Activated CD8-positive, alpha-beta T cell treated with anti-CD3 and anti-CD28 coated beads, Interleukin-2, amount 10 ng/mL, durations not matched to agents 7 days and 5 days (primary cell): ENCODE measurements at regions not wholly inside any gene's neighbourhood (a gene's known extent, or its start where the extent isn't known, plus 50 kb on each side); places are given as distances from the start of the nearest gene placed in this dataset.
"Not testable (repeated sequence)": the region's sequence is repeated elsewhere in the genome, so short reads cannot be mapped to it uniquely, and the experiment has no call there.

Experiments used
- ATAC-seq: fragments of 150-1000 bp; cut with Tn5 transposase; one replicate; pipeline ENCODE4 v1.10.0; 2021; ENCODE audit warnings: moderate library complexity
- CTCF ChIA-PET: fragments of 350-600 bp; sonication (Branson Sonifier 250); formaldehyde crosslinking; loops from one replicate; lab custom pipeline; 2021; ENCODE audit warnings: antibody characterized with exemption; lab: Charles Lee
- POLR2A ChIA-PET: fragments of 350-600 bp; sonication (Branson Sonifier 250); formaldehyde crosslinking; loops from one replicate; lab custom pipeline; 2021; ENCODE audit warnings: antibody characterized with exemption; lab: Charles Lee
- DNase-seq: peaks from one replicate; pipeline ENCODE4 v3.0.0-alpha.2; 2020
- H3K27ac Mint-ChIP-seq: one replicate; pipeline ENCODE4 v1.8.0; 2021; ENCODE audit warnings: mild to moderate bottlenecking, mixed read lengths
- H3K27me3 Mint-ChIP-seq: one replicate; pipeline ENCODE4 v1.8.0; 2021; ENCODE audit warnings: low read depth, mixed read lengths
- H3K36me3 Mint-ChIP-seq: one replicate; pipeline ENCODE4 v1.8.0; 2021; ENCODE audit warnings: low read depth, mixed read lengths
- H3K4me1 Mint-ChIP-seq: one replicate; pipeline ENCODE4 v1.8.0; 2021; ENCODE audit warnings: low read depth, mixed read lengths
- H3K4me3 Mint-ChIP-seq: one replicate; pipeline ENCODE4 v1.8.0; 2021; ENCODE audit warnings: mild to moderate bottlenecking, mixed read lengths
- H3K9me3 Mint-ChIP-seq: one replicate; pipeline ENCODE4 v1.8.0; 2022; ENCODE audit warnings: mixed read lengths; ENCODE audit not compliant: insufficient read depth

GRCh38 chr6:14286634-14287428 lies 169.3 kb downstream of the CD83 start:
- no peaks in the 10 kb centered on the region for H3K9me3 Mint-ChIP-seq
- POLR2A ChIA-PET, result no interaction called here
- DNase-seq, result no peak
- H3K4me3 Mint-ChIP-seq, result no peak overlapping the region
- CTCF ChIA-PET, result no interaction called here
- no peak overlapping the region for H3K27ac Mint-ChIP-seq
- H3K36me3 Mint-ChIP-seq, result peaks cover 2% of the 10 kb centered on the region
- ATAC-seq, result no peak
- H3K27me3 Mint-ChIP-seq, result no peaks in the 10 kb centered on the region
- peaks cover 20% of the 10 kb centered on the region for H3K4me1 Mint-ChIP-seq

GRCh38 chr6:14287707-14288106 lies 170.1 kb downstream of the CD83 start:
- ChIA-PET CTCF (interaction anchor here (0.6 kb wide), 1 partner anchor 374 kb away, joined by 3 read pairs; no protein-coding TSS in a partner anchor), POLR2A (no interaction called here)
- H3K4me1 Mint-ChIP-seq, result peaks cover 23% of the 10 kb centered on the region
- no peaks in the 10 kb centered on the region for H3K9me3 Mint-ChIP-seq
- DNase-seq (no peak), ATAC-seq (no peak)
- H3K27me3 Mint-ChIP-seq, result no peaks in the 10 kb centered on the region
- no peak overlapping the region for H3K4me3 Mint-ChIP-seq
- H3K36me3 Mint-ChIP-seq, result peaks cover 2% of the 10 kb centered on the region
- H3K27ac Mint-ChIP-seq, result no peak overlapping the region

- POLR2A ChIA-PET, result no interaction called here
Observed at GRCh38 chr6:14288910-14289309, 171.3 kb downstream of the CD83 start.

GRCh38 chr6:14290041-14290771 lies 172.6 kb downstream of the CD83 start:
- peak overlapping the region; percentile 68 for H3K27ac Mint-ChIP-seq
- ATAC-seq (peak; percentile 67), DNase-seq (no peak)
- H3K9me3 Mint-ChIP-seq, result no peaks in the 10 kb centered on the region
- ChIA-PET POLR2A (interaction anchor here (0.5 to 1.2 kb wide), 6 partner anchors 9 to 182 kb away, joined by 3 to 6 read pairs (median 3); no protein-coding TSS in a partner anchor), CTCF (interaction anchor here (1.0 to 3.7 kb wide), 6 partner anchors 11 to 36 kb away, joined by 3 to 9 read pairs (median 4); no protein-coding TSS in a partner anchor)
- peaks cover 2% of the 10 kb centered on the region for H3K27me3 Mint-ChIP-seq
- peak overlapping the region; percentile 40 for H3K4me3 Mint-ChIP-seq
- H3K36me3 Mint-ChIP-seq, result peaks cover 2% of the 10 kb centered on the region
- peaks cover 28% of the 10 kb centered on the region for H3K4me1 Mint-ChIP-seq

More at GRCh38 chr6:14288910-14289309, 171.3 kb downstream of the CD83 start:
- DNase-seq (no peak), ATAC-seq (no peak)
- CTCF ChIA-PET, result interaction anchor here (1.2 to 3.7 kb wide), 4 partner anchors 16 to 161 kb away, joined by 3 to 9 read pairs (median 3); no protein-coding TSS in a partner anchor
- Mint-ChIP-seq H3K4me3 (no peak overlapping the region), H3K27me3 (peaks cover 2% of the 10 kb centered on the region), H3K36me3 (peaks cover 2% of the 10 kb centered on the region), H3K27ac (no peak overlapping the region), H3K9me3 (no peaks in the 10 kb centered on the region), H3K4me1 (peaks cover 23% of the 10 kb centered on the region)

DNA sequence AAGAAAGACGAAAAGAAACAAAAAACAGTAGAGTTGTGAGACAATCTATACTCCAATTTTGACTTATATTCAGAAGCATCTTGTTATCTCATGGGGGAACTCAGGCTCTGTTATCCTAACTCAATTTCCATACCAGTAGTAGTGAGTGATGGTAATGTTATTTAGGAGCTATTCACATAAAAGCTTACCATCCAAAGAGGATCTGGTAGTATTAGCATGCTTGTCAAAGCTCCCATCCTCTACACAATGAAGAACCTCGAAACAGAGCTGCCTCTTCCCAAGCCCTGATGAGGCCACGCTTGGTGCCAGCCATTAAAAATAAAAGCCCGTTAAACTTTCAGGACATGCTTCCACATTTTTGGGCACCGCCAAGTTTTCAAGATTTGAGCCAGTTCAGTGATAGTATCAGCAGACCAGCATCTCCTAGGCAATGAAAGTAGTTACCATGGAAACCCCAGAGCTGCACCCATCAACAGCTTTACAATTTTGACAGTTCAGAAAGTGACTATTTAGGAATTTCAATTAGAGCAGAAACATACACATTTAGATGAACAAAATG lies 173.3 kb downstream of the CD83 start:
- no peak for DNase-seq
- H3K27ac Mint-ChIP-seq, result peak overlapping the region; percentile 68
- peaks cover 2% of the 10 kb centered on the region for H3K27me3 Mint-ChIP-seq
- peaks cover 28% of the 10 kb centered on the region for H3K4me1 Mint-ChIP-seq
- peak overlapping the region; percentile 40 for H3K4me3 Mint-ChIP-seq
- POLR2A ChIA-PET, result interaction anchor here (0.5 to 1.4 kb wide), 7 partner anchors 9 to 183 kb away, joined by 3 to 6 read pairs (median 3); no protein-coding TSS in a partner anchor
- ATAC-seq, result peak; percentile 33
- H3K9me3 Mint-ChIP-seq, result no peaks in the 10 kb centered on the region
- H3K36me3 Mint-ChIP-seq, result peaks cover 2% of the 10 kb centered on the region
- CTCF ChIA-PET, result interaction anchor here (1.0 to 3.7 kb wide), 5 partner anchors 12 to 80 kb away, joined by 4 to 9 read pairs (median 5); no protein-coding TSS in a partner anchor

DNA sequence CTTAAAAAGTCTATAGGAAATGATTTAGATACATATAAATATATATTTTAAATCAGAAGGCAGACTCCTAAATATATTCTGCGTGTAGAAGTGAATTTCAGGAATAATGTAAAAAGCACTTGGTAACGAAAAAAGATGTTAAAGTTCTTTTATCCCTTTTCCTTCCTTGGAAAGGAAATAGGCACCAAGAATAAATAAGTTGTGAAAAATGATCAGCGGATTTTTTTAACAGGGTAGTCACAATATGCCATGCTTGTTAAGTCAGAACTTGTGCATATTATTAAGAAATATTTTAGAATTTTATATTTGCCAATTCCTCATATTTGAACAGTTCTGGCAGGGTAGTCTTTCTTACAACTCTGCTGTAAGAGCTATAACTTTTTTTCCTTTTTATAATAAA lies 173.8 kb downstream of the CD83 start:
- Mint-ChIP-seq H3K9me3 (no peaks in the 10 kb centered on the region), H3K36me3 (peaks cover 2% of the 10 kb centered on the region), H3K27me3 (peaks cover 2% of the 10 kb centered on the region), H3K27ac (no peak overlapping the region), H3K4me1 (peaks cover 28% of the 10 kb centered on the region), H3K4me3 (no peak overlapping the region)
- ATAC-seq, result no peak
- CTCF ChIA-PET, result interaction anchor here (1.0 to 3.7 kb wide), 5 partner anchors 12 to 80 kb away, joined by 4 to 9 read pairs (median 5); no protein-coding TSS in a partner anchor
- DNase-seq, result no peak
- POLR2A ChIA-PET, result interaction anchor here (0.6 to 1.4 kb wide), 4 partner anchors 12 to 161 kb away, joined by 3 to 6 read pairs (median 4); no protein-coding TSS in a partner anchor

- Mint-ChIP-seq H3K9me3 (no peaks in the 10 kb centered on the region), H3K36me3 (peaks cover 2% of the 10 kb centered on the region), H3K4me1 (peaks cover 28% of the 10 kb centered on the region), H3K27me3 (peaks cover 2% of the 10 kb centered on the region), H3K27ac (no peak overlapping the region), H3K4me3 (no peak overlapping the region)
- ChIA-PET CTCF (no interaction called here), POLR2A (interaction anchor here (1.4 kb wide), 1 partner anchor 160 kb away, joined by 3 read pairs; no protein-coding TSS in a partner anchor)
- no peak for DNase-seq
- no peak for ATAC-seq
Observed at GRCh38 chr6:14292119-14292518, 174.5 kb downstream of the CD83 start.

- Mint-ChIP-seq H3K4me3 (no peak overlapping the region), H3K27ac (no peak overlapping the region), H3K27me3 (peaks cover 5% of the 10 kb centered on the region), H3K4me1 (peaks cover 25% of the 10 kb centered on the region), H3K9me3 (no peaks in the 10 kb centered on the region), H3K36me3 (no peaks in the 10 kb centered on the region)
- POLR2A ChIA-PET, result no interaction called here
- ATAC-seq (no peak), DNase-seq (no peak)
- CTCF ChIA-PET, result interaction anchor here (1.1 to 2.0 kb wide), 3 partner anchors 10 to 24 kb away, joined by 3 to 6 read pairs (median 3); no protein-coding TSS in a partner anchor
Observed at GRCh38 chr6:14294270-14294951, 176.8 kb downstream of the CD83 start.

DNA sequence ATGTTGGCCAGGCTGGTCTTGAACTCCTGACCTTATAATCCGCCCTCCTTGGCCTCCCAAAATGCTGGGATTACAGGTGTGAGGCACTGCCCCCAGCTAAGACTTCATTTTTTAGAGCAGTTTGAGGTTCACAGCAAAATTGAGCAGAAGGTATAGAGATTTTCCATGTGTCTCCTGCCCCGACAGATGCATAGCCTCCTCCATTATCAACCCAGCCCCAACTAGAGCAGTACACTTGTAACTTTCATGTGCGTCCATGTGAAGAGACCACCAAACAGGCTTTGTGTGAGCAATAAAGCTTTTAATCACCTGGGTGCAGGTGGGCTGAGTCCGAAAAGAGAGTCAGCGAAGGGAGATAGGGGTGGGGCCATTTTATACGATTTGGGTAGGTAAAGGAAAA lies 179.1 kb downstream of the CD83 start:
- H3K36me3 Mint-ChIP-seq, H3K9me3 Mint-ChIP-seq, CTCF ChIA-PET, H3K4me1 Mint-ChIP-seq, H3K27me3 Mint-ChIP-seq, POLR2A ChIA-PET, H3K27ac Mint-ChIP-seq, DNase-seq, H3K4me3 Mint-ChIP-seq, ATAC-seq: not testable (repeated sequence)

DNA sequence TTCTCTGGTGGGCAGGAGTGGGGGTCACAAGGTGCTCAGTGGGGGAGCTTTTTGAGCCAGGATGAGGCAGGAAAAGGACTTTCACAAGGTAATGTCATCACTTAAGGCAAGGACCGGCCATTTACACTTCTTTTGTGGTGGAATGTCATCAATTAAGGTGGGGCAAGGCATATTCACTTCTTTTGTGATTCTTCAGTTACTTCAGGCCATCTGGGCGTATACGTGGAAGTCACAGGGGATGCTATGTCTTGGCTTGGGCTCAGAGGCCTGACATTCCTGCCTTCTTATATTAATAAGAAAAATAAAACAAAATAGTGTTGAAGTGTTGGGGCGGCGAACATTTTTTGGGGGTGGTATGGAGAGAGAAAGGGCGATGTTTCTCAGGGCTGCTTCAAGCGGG lies 179.5 kb downstream of the CD83 start:
- ATAC-seq, CTCF ChIA-PET, H3K27ac Mint-ChIP-seq, H3K4me3 Mint-ChIP-seq, POLR2A ChIA-PET, H3K4me1 Mint-ChIP-seq, DNase-seq, H3K36me3 Mint-ChIP-seq, H3K9me3 Mint-ChIP-seq, H3K27me3 Mint-ChIP-seq: not testable (repeated sequence)

DNA sequence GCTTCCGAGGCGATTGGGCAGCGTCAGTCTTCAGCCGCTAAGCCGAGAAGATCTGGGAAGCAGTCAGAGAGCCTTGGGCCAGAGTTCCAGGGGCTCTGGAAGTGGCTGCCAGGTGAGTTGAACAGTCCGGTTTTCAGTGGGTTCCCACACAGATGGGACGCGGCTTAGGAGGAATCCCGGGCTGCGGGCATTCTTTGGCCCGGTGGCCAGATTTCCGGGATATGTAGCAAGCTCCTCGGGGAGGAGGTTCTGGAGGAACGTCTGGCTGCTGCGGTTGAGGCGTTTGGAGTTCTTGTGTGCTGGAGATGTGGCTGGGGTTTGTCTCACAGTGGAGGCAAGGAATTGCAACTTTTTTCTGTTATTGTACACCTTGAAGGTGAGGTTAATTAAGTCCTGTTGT lies 182.6 kb downstream of the CD83 start:
- DNase-seq, H3K36me3 Mint-ChIP-seq, POLR2A ChIA-PET, ATAC-seq, H3K27me3 Mint-ChIP-seq, CTCF ChIA-PET, H3K4me3 Mint-ChIP-seq, H3K9me3 Mint-ChIP-seq, H3K4me1 Mint-ChIP-seq: not testable (repeated sequence)
- peak overlapping the region; percentile 40 for H3K27ac Mint-ChIP-seq
